ENCODE measurements at regions not wholly inside any gene's neighbourhood (a gene's known extent, or its start where the extent isn't known, plus 50 kb on each side); places are given as distances from the start of the nearest gene placed in this dataset.

DNA sequence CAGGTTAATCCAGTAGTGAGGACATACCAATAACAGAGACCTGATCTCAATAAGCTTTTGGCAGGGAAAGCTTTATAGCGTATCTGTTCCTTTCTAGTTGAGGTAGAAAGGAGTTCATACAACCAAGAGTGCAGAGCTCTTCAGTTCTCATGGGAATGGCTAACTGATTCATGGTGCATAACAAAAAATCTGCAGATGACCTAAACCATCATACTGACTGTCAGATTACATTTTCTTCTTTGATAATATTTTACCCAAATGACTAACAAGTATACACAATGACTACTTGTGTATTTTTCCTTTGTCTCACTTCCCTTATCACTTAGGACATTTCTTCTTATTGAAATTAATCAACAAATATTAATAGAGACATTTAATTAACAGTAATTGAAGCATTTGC lies 140.0 kb upstream of the SERTAD2 start:
- intact Hi-C loops (cut with DNase I; ENCODE audit: low total_unique reads): no loop called here
- no peak overlapping the region for H3K27ac ChIP-seq
- H3K27me3 ChIP-seq: no peaks in the 10 kb centered on the region
- no peaks in the 10 kb centered on the region for H3K36me3 ChIP-seq
- H3K9me3 ChIP-seq: no peaks in the 10 kb centered on the region
- no peaks in the 10 kb centered on the region for H3K4me1 ChIP-seq
- no peak overlapping the region for H3K4me3 ChIP-seq
- no peak for DNase-seq
- TF ChIP-seq POLR2A (IDR thresholded peaks at IDR 0.05): no peak
- TF ChIP-seq CTCF (IDR thresholded peaks at IDR 0.05): no peak

DNA sequence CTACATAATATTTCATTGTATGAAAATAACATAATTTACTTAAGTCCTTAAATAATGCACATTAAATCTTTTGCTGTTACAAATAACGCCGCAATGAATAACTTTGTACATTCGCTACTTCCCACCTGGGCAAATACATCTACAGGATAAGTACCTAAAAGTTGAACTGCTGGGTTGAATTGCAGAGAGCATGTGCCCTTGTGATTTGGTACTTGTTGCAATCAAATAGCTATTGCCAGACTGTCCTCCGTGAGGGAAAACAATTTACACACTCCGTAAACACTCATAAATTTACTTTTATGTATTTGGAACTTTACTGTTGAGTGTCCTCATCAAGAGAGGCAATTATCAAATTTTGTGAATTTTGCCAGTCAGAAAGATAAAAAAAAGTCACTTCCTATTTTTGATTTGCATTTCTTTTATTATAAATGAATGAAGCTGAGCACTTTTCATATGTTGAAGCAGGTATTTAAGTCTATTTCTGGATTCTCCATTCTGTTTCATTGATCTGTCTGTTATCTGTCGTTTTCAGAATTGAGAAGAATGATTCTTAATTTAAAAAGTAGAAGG lies 140.8 kb upstream of the SERTAD2 start:
- H3K9me3 ChIP-seq: no peaks in the 10 kb centered on the region
- H3K27ac ChIP-seq: no peak overlapping the region
- H3K4me1 ChIP-seq: no peaks in the 10 kb centered on the region
- H3K4me3 ChIP-seq: no peak overlapping the region
- no peaks in the 10 kb centered on the region for H3K36me3 ChIP-seq
- intact Hi-C loops (cut with DNase I; ENCODE audit: low total_unique reads): no loop called here
- TF ChIP-seq CTCF (IDR thresholded peaks at IDR 0.05) (no peak), POLR2A (IDR thresholded peaks at IDR 0.05) (no peak)
- no peak for DNase-seq
- no peaks in the 10 kb centered on the region for H3K27me3 ChIP-seq

DNA sequence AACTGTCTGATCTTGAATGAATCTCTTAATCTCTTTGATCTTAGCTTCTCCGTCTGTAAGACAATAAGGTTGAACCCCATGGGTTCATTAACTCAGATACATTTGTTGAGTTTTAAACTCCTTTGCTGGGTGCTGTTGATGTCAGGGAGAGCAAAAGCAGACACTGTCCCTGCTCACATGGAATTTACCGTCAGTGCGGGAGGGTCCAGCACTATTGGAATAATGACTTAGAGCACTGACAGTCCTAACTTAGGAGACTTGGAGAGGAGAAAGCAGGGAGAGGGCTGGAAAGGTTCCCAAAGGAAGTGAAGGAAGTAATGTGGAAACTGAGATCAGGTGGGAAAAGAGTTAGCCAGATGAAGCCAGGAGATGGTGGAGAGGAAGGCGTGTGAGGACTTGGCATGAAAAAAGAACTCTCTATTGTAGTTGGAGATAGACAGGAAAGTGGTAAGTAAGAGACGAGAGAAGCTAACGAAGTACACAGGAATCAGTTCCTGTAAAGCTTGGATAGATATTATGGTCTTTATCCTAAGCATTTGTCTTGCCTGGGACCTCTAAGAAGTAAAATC lies 141.4 kb upstream of the SERTAD2 start:
- Histone ChIP-seq H3K27ac (no peak overlapping the region), H3K4me1 (no peaks in the 10 kb centered on the region), H3K27me3 (no peaks in the 10 kb centered on the region), H3K36me3 (no peaks in the 10 kb centered on the region), H3K9me3 (no peaks in the 10 kb centered on the region), H3K4me3 (no peak overlapping the region)
- DNase-seq: no peak
- intact Hi-C loops (cut with DNase I; ENCODE audit: low total_unique reads): no loop called here
- no peak for TF ChIP-seq POLR2A (IDR thresholded peaks at IDR 0.05)
- no peak for TF ChIP-seq CTCF (IDR thresholded peaks at IDR 0.05)

DNA sequence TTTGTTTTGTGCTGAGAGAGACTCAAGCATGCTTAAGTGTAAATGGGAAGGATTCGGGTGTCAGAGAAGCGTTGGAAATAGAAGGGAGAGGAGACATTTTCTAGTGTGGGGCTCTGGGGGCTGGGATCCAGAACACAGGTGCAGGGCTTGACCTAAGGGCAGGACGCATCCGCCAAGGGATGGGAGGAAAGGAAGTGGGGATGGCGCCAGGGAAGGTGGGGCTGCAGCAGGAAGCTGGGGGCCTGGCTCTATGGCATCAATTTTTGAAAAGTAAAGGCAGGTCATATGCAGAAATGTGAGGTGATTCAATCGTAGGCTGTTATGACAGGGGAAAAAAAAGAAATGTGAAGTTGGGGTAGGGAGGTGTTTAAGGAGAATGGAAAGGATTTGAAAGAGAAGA lies 143.2 kb upstream of the SERTAD2 start:
- Histone ChIP-seq H3K4me1 (no peaks in the 10 kb centered on the region), H3K27ac (no peak overlapping the region), H3K4me3 (no peak overlapping the region), H3K36me3 (no peaks in the 10 kb centered on the region), H3K27me3 (no peaks in the 10 kb centered on the region), H3K9me3 (no peaks in the 10 kb centered on the region)
- intact Hi-C loops (cut with DNase I; ENCODE audit: low total_unique reads): no loop called here
- no peak for DNase-seq
- TF ChIP-seq POLR2A (IDR thresholded peaks at IDR 0.05): no peak
- TF ChIP-seq CTCF (IDR thresholded peaks at IDR 0.05): no peak

- no peaks in the 10 kb centered on the region for H3K4me1 ChIP-seq
- DNase-seq: no peak
- H3K9me3 ChIP-seq: no peaks in the 10 kb centered on the region
- H3K27ac ChIP-seq: no peak overlapping the region
- intact Hi-C loops (cut with DNase I; ENCODE audit: low total_unique reads): no loop called here
- no peaks in the 10 kb centered on the region for H3K36me3 ChIP-seq
- H3K27me3 ChIP-seq: no peaks in the 10 kb centered on the region
- TF ChIP-seq POLR2A (IDR thresholded peaks at IDR 0.05) (no peak), CTCF (IDR thresholded peaks at IDR 0.05) (no peak)
- H3K4me3 ChIP-seq: no peak overlapping the region
These were observed 144.3 kb upstream of the SERTAD2 start for GRCh38 chr2:64797881-64798575.
